Endodermal cell (in vitro differentiated cells): ENCODE measurements at regions not wholly inside any gene's neighbourhood (a gene's known extent, or its start where the extent isn't known, plus 50 kb on each side); places are given as distances from the start of the nearest gene placed in this dataset.

ENCODE experiments used
- DNase-seq: peaks from one replicate; pipeline ENCODE4 v3.0.0-alpha.2; 2017
- H3K27ac ChIP-seq: 2 replicates; pipeline ENCODE4 v1.5.1; 2013; ENCODE audit warnings: mild to moderate bottlenecking, low read depth, low read length, moderate library complexity
- H3K27me3 ChIP-seq: 2 replicates; pipeline ENCODE4 v1.6.1; 2013; ENCODE audit warnings: mild to moderate bottlenecking, low read length, moderate library complexity; ENCODE audit not compliant: insufficient read depth, control insufficient read depth, poor library complexity, severe bottlenecking
- H3K36me3 ChIP-seq: 2 replicates; pipeline ENCODE4 v1.7.0; 2013; ENCODE audit warnings: mild to moderate bottlenecking, low read length, moderate library complexity; ENCODE audit not compliant: control insufficient read depth, insufficient read depth
- H3K4me1 ChIP-seq: one replicate; pipeline ENCODE4 v1.7.0; 2013; ENCODE audit warnings: low read length; ENCODE audit not compliant: control insufficient read depth, insufficient read depth
- H3K4me3 ChIP-seq: 2 replicates; pipeline ENCODE4 v1.5.1; 2013; ENCODE audit warnings: mild to moderate bottlenecking, low read length, moderate library complexity
- H3K9ac ChIP-seq: 2 replicates; pipeline ENCODE4 v1.6.1; 2013; ENCODE audit warnings: mild to moderate bottlenecking, low read length, moderate library complexity; ENCODE audit not compliant: poor library complexity, severe bottlenecking; ENCODE audit errors: extremely low read depth
- H3K9me3 ChIP-seq: 2 replicates; pipeline ENCODE4 v1.6.1; 2013; ENCODE audit warnings: mild to moderate bottlenecking, low read length, moderate library complexity; ENCODE audit not compliant: control insufficient read depth
- H3K27ac Mint-ChIP-seq: 2 replicates; pipeline ENCODE4 v1.8.0; 2020; ENCODE audit warnings: mixed read lengths
- H3K27me3 Mint-ChIP-seq: 2 replicates; pipeline ENCODE4 v1.8.0; 2021; ENCODE audit warnings: mild to moderate bottlenecking, mixed read lengths; ENCODE audit not compliant: insufficient read depth
- H3K36me3 Mint-ChIP-seq: 2 replicates; pipeline ENCODE4 v1.8.0; 2020; ENCODE audit warnings: low read depth, mixed read lengths
- H3K4me1 Mint-ChIP-seq: 2 replicates; pipeline ENCODE4 v1.8.0; 2020; ENCODE audit warnings: mixed read lengths
- H3K4me3 Mint-ChIP-seq: 2 replicates; pipeline ENCODE4 v1.8.0; 2020; ENCODE audit warnings: mild to moderate bottlenecking, moderate library complexity, mixed read lengths
- H3K9me3 Mint-ChIP-seq: 2 replicates; pipeline ENCODE4 v1.8.0; 2020; ENCODE audit warnings: mild to moderate bottlenecking, mixed read lengths
- CTCF ChIP-seq: fragments of 200-600 bp; sonication (generic); conservative IDR thresholded peaks from 2 replicates; pipeline ENCODE4 v1.5.0; 2021; ENCODE audit warnings: antibody characterized with exemption, mild to moderate bottlenecking
- WGBS, 2 experiments: methylation state at CpG; one replicate each; pipeline versions ENCODE4 v1.1.5 to v1.1.7; 2013; ENCODE audit warnings: missing lambda C conversion rate in 2 of 2, mixed read lengths in 1 of 2; ENCODE audit not compliant: insufficient coverage in 1 of 2, insufficient read length in 1 of 2; 5-methylcytosine and 5-hydroxymethylcytosine counted together

GRCh38 chr6:164011321-164011720 lies 596.8 kb downstream of the QKI start:
- 60 to 100% methylated on average over 1 to 2 of the region's 2 CpGs for WGBS, 2 experiments
- H3K4me3 Mint-ChIP-seq, result no peak overlapping the region
- Histone ChIP-seq H3K36me3 (no peaks in the 10 kb centered on the region), H3K4me3 (no peak overlapping the region), H3K27ac (no peak overlapping the region), H3K9ac (no peak overlapping the region), H3K9me3 (no peaks in the 10 kb centered on the region), H3K27me3 (no peaks in the 10 kb centered on the region), H3K4me1 (no peaks in the 10 kb centered on the region)
- H3K4me1 Mint-ChIP-seq, result peaks cover 2% of the 10 kb centered on the region
- no peaks in the 10 kb centered on the region for H3K27me3 Mint-ChIP-seq
- no peaks in the 10 kb centered on the region for H3K9me3 Mint-ChIP-seq
- TF ChIP-seq CTCF, result no peak
- no peak overlapping the region for H3K27ac Mint-ChIP-seq
- no peaks in the 10 kb centered on the region for H3K36me3 Mint-ChIP-seq
- DNase-seq, result no peak

- 68 to 90% methylated on average over 3 to 6 of the region's 6 CpGs for WGBS, 2 experiments
- Mint-ChIP-seq H3K27ac (no peak overlapping the region), H3K27me3 (no peaks in the 10 kb centered on the region), H3K9me3 (no peaks in the 10 kb centered on the region), H3K4me3 (no peak overlapping the region), H3K4me1 (peaks cover 2% of the 10 kb centered on the region), H3K36me3 (no peaks in the 10 kb centered on the region)
- H3K27me3 ChIP-seq, result no peaks in the 10 kb centered on the region
- no peaks in the 10 kb centered on the region for H3K36me3 ChIP-seq
- no peak for DNase-seq
- no peaks in the 10 kb centered on the region for H3K4me1 ChIP-seq
- TF ChIP-seq CTCF, result no peak
- H3K9me3 ChIP-seq, result no peaks in the 10 kb centered on the region
- no peak overlapping the region for H3K4me3 ChIP-seq
- H3K9ac ChIP-seq, result no peak overlapping the region
- peak overlapping the region; percentile 28 for H3K27ac ChIP-seq
These were observed 596.1 kb downstream of the QKI start for GRCh38 chr6:164010441-164011103.

- no peak for DNase-seq
- Mint-ChIP-seq H3K4me1 (no peaks in the 10 kb centered on the region), H3K27me3 (no peaks in the 10 kb centered on the region), H3K9me3 (no peaks in the 10 kb centered on the region), H3K27ac (no peak overlapping the region), H3K4me3 (no peak overlapping the region), H3K36me3 (no peaks in the 10 kb centered on the region)
- Histone ChIP-seq H3K27me3 (no peaks in the 10 kb centered on the region), H3K4me3 (no peak overlapping the region), H3K9ac (no peak overlapping the region), H3K9me3 (no peaks in the 10 kb centered on the region), H3K36me3 (no peaks in the 10 kb centered on the region), H3K4me1 (no peaks in the 10 kb centered on the region), H3K27ac (no peak overlapping the region)
- WGBS, 2 experiments, result 92 to 98% methylated on average over 2 to 4 of the region's 4 CpGs
- no peak for TF ChIP-seq CTCF
These were observed 594.4 kb downstream of the QKI start for GRCh38 chr6:164008902-164009301.
